ENCODE measurements at regions not wholly inside any gene's neighbourhood (a gene's known extent, or its start where the extent isn't known, plus 50 kb on each side); places are given as distances from the start of the nearest gene placed in this dataset.
"Not testable (repeated sequence)": the region's sequence is repeated elsewhere in the genome, so short reads cannot be mapped to it uniquely, and the experiment has no call there.

GRCh38 chr6:134778431-134778830, 171.5 kb downstream of the ALDH8A1 start:
- no peak for DNase-seq

GRCh38 chr6:134774201-134774638, 175.7 kb downstream of the ALDH8A1 start:
- DNase-seq: no peak

- no peak for DNase-seq
These were observed 177.1 kb downstream of the ALDH8A1 start for GRCh38 chr6:134772671-134773360.

- no peak for DNase-seq
These were observed 181.0 kb downstream of the ALDH8A1 start for GRCh38 chr6:134768931-134769330.

GRCh38 chr6:134766497-134766896, 183.4 kb downstream of the ALDH8A1 start:
- no peak for DNase-seq

- no peak for DNase-seq
These were observed 185.2 kb downstream of the ALDH8A1 start for GRCh38 chr6:134764741-134765140.

- not testable (repeated sequence) for DNase-seq
These were observed 186.3 kb downstream of the ALDH8A1 start for GRCh38 chr6:134763575-134763974.

GRCh38 chr6:134758621-134759020, 191.3 kb downstream of the ALDH8A1 start:
- DNase-seq: no peak

- no peak for DNase-seq
These were observed 192.0 kb downstream of the ALDH8A1 start for GRCh38 chr6:134757911-134758361.

- DNase-seq: no peak
These were observed 193.4 kb downstream of the ALDH8A1 start for GRCh38 chr6:134756374-134757025.

GRCh38 chr6:134754013-134754690, 195.7 kb downstream of the ALDH8A1 start:
- DNase-seq: no peak

- no peak for DNase-seq
These were observed 196.9 kb downstream of the ALDH8A1 start for GRCh38 chr6:134753001-134753400.

GRCh38 chr6:134752445-134752844, 197.5 kb downstream of the ALDH8A1 start:
- DNase-seq: no peak

GRCh38 chr6:134750669-134751068, 199.2 kb downstream of the ALDH8A1 start:
- DNase-seq: no peak

- DNase-seq: no peak
These were observed 201.4 kb downstream of the ALDH8A1 start for GRCh38 chr6:134748484-134748883.

- not testable (repeated sequence) for DNase-seq
These were observed 202.7 kb downstream of the ALDH8A1 start for GRCh38 chr6:134747197-134747596.

- DNase-seq: no peak
These were observed 203.8 kb downstream of the ALDH8A1 start for GRCh38 chr6:134746140-134746539.

GRCh38 chr6:134745192-134745591, 204.7 kb downstream of the ALDH8A1 start:
- DNase-seq: not testable (repeated sequence)

- DNase-seq: no peak
These were observed 205.6 kb downstream of the ALDH8A1 start for GRCh38 chr6:134744301-134744700.

GRCh38 chr6:134741200-134741536, 208.7 kb downstream of the ALDH8A1 start:
- DNase-seq: no peak

- DNase-seq: no peak
These were observed 209.3 kb downstream of the ALDH8A1 start for GRCh38 chr6:134740473-134741199.

- no peak for DNase-seq
These were observed 209.9 kb downstream of the ALDH8A1 start for GRCh38 chr6:134740027-134740373.

GRCh38 chr6:134739299-134740026, 210.4 kb downstream of the ALDH8A1 start:
- no peak for DNase-seq

Measured in CD4-positive, alpha-beta T cell treated with Interleukin-17A for 1 hour (primary cell).